ENCODE measurements at regions not wholly inside any gene's neighbourhood (a gene's known extent, or its start where the extent isn't known, plus 50 kb on each side); places are given as distances from the start of the nearest gene placed in this dataset.
"Not testable (repeated sequence)": the region's sequence is repeated elsewhere in the genome, so short reads cannot be mapped to it uniquely, and the experiment has no call there.

- TF ChIP-seq, protein P1, sequence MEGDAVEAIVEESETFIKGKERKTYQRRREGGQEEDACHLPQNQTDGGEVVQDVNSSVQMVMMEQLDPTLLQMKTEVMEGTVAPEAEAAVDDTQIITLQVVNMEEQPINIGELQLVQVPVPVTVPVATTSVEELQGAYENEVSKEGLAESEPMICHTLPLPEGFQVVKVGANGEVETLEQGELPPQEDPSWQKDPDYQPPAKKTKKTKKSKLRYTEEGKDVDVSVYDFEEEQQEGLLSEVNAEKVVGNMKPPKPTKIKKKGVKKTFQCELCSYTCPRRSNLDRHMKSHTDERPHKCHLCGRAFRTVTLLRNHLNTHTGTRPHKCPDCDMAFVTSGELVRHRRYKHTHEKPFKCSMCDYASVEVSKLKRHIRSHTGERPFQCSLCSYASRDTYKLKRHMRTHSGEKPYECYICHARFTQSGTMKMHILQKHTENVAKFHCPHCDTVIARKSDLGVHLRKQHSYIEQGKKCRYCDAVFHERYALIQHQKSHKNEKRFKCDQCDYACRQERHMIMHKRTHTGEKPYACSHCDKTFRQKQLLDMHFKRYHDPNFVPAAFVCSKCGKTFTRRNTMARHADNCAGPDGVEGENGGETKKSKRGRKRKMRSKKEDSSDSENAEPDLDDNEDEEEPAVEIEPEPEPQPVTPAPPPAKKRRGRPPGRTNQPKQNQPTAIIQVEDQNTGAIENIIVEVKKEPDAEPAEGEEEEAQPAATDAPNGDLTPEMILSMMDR (IDR thresholded peaks at IDR 0.05; ENCODE audit: low read depth, low read length) = not testable (repeated sequence)
- not testable (repeated sequence) for TF ChIP-seq POLR2A (IDR thresholded peaks at IDR 0.05; ENCODE audit: extremely low read depth, insufficient read length); MAX (IDR thresholded peaks at IDR 0.05; ENCODE audit: low read depth, low read length)
Measured at GRCh38 chr7:86440420-86440819, 203.3 kb upstream of the GRM3 start.

Measured in NB4 (cell line).